Activated CD4-positive, alpha-beta T cell treated with anti-CD3 and anti-CD28 coated beads, Interleukin-2, amount 50 U/mL, for 16 hours (primary cell): ENCODE measurements at regions not wholly inside any gene's neighbourhood (a gene's known extent, or its start where the extent isn't known, plus 50 kb on each side); places are given as distances from the start of the nearest gene placed in this dataset.
A peak's percentile ranks its signal among the peaks of the same experiment; 100 is the strongest.
"Not testable (repeated sequence)": the region's sequence is repeated elsewhere in the genome, so short reads cannot be mapped to it uniquely, and the experiment has no call there.

Source experiments
- DNase-seq: peaks from one replicate; pipeline ENCODE4 v3.0.0-alpha.2; 2020

DNA sequence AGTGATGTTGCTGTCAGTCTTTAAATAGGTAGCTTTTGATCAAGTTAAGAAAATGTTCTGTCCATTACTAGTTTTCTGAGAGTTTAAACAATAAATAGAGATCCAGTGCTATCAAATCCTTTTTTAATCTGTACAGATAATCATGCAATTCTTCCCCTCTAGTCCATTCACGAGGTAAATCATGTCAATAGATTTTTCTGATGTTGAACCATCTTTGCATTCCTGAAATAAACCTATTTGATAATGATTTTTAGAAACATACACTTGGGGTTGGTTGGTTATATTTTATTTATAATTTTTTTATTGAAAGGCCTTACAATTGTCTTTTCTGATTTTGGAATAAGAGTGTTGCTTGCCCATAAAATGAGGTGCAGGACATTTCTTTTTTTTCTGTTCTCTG lies 95.0 kb downstream of the FAM53A start:
- no peak for DNase-seq

DNA sequence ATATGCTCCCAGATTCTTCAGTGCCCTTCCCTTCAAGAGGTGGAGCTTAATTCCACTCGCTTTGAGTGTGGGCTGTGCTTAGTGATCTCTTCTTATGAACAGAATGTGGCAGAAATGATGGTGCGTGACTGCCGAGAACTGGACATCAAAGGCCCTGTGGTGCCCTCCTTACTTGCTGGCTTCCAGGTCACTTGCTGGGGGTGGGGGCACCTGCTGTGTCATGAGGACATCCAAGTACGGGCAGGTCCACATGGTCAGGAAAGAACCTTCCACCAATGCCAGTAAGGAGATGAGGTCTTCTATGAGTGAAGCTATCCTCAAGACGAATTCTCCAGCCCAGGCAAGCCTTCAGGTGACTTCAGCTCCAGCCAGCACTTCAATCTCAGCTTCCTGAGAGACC lies 95.8 kb downstream of the FAM53A start:
- no peak for DNase-seq

DNA sequence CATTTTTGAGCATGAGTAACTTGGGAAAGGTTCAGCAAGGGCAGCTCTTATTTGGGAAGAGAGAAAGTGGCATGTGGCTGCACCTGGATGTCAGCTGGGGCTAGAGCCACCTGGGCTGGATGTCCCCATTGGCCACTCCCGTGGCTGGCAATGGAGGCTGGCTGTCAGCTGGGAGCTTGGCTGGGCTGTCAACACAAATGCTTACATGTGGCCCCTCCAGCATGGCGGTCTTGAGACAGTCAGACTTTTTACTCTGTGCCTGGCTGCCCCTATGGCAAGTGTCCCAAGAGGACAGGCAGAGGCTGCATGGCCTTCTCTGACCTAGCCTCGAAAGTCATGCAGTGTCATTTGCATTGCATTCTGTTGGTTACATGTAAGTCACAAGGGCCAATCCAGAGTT lies 99.6 kb downstream of the FAM53A start:
- DNase-seq, result no peak

DNA sequence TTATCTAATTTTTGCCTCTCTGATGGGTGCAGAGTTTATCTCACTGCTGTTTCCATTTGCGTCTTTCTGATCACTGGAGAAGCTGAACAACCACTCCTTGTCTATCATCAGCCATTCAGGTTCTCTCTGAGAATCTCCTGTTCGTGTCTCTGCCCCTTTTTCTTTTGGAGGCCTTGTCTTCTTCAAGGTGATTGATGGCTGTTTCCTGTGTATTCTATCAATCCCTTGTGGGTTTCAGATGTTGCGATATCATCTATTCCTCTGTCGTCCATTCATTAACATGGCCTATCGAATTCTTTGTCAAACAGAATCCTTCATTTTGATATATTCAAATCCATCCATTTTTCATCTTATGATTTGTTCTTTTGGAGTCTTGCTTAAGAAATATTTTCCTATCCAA lies 100.3 kb downstream of the FAM53A start:
- DNase-seq, result no peak

DNA sequence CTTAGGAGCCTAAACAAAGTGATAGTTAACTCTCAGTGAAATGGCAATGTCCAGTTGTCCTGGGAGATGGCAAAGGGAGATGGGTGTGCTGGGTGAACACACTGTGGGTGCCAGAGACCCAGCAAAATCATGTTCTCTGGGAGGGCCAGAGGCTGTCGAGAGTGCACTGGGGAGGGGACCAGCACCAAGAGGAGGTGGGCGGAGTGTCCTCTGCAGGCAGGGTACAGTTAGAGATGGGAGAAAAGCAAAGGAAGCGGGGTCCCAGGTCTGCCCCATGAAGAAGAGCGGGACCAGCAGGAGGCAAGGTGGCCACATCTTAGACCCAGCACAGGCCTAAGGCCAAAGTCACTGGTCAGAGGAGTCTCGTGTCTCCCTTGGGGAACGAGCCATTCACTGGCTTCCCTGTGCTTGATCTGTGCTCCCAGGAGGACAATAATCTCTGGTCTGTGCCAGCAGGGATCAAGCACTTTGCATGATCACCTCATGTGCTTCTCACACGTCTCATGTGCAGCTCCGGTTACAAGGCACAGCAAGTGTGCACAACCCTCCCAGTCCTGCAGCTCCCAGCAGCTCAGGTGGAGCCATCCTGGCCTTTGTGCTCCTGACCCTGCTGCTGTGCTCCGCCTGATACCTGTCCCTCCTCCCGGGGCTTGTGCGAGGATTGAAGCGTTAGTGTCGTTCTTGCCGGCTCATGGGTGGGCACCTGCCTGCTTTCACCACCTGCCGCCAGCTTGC lies 100.9 kb downstream of the FAM53A start:
- no peak for DNase-seq

DNA sequence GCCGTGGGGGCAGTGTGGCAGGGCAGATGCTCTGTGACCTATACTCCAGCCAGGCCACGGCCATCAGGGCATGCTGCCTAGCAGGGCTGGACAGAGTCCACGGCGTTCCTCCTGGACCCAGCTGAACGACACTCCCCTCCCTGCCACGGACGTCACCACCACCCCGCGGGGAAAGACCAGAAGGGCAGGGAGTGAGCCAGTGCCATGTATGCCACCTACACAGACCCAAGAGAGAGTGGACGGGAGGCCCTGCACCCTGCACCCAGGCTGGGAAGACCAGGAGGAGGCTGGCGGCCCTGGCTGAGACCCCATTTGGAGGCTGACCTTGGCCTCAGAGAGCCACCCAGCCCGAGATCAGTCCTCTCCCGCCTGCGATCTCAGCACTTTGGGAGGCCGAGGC lies 101.9 kb downstream of the FAM53A start:
- no peak for DNase-seq

DNA sequence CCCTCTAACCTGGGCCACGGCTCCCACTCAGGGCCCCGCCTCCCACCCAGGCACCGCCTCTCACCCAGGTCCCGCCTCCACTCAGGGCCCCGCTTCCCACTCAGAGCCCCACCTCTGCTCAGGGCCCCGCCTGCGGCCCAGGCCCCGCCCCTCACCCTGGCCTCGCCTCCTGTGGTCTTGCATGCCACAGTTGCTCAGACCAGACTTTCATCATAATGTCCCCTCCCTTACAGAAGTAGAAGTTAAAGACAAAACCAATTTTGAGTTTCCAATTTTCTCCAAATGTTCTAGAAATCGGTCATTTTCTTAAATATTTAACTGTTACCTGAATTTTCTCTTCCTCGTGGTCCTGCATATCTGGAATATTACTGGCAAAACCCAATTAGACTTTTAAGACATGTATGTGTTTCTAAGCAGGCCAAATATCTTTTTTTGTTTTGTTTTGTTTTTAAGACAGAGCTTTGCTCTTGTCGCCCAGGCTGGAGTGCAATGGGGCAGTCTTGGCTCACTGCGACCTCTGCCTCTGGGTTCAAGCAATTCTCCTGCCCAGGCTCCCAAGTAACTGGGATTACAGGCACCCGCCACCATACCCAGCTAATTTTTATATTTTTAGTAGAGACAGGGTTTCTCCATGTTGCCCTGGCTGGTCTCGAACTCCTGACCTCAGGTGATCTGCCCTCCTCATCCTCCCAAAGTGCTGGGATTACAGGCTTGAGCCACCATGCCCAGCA lies 102.8 kb downstream of the FAM53A start:
- peak; percentile 87 for DNase-seq

DNA sequence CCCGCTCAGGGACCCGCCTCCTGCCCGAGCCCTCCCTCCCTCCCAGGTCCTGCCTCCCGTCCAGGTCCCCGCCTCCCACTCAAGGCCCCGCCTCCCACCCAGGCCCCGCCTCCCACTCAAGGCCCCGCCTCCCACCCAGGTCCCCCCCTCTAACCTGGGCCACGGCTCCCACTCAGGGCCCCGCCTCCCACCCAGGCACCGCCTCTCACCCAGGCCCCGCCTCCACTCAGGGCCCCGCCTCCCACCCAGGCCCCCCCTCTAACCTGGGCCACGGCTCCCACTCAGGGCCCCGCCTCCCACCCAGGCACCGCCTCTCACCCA lies 103.5 kb downstream of the FAM53A start:
- not testable (repeated sequence) for DNase-seq

DNA sequence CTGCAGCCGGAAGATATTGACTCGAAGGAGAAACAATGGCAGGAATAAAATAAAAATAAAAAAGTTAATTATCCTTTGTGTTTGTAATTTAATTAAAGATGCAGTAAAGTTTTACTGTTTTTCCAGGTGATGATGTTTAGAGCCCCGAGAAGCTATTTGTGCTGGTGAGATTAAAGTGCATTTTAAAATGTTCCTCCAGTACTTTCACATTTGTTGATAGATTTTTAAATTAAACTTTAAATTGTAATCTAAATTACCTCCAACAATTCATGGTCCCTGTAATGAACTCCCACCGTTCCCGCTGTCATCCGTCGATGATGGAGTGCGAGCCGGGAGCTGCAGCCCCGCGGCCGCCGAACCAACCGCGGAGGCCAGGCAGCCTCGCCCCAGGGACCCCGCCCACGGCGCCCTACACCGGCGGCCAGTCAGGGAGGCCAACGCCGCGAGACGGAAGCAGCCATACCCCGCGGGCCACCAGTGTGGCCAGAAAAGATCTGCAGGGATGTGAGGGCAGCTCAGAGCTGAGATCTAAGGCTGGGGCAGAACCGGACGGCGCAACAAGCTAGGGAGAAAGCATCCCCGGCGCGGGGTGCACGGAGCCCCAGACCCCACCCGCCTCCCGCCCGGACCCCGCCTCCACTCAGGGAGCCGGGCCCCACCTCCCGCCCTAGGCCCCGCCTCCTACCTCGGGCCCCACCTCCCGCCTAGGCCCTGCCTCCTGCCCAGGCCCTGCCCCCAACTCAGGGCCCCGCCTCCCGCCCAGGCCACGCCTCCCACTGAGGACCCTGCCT lies 104.0 kb downstream of the FAM53A start:
- peak; percentile 92 for DNase-seq

DNA sequence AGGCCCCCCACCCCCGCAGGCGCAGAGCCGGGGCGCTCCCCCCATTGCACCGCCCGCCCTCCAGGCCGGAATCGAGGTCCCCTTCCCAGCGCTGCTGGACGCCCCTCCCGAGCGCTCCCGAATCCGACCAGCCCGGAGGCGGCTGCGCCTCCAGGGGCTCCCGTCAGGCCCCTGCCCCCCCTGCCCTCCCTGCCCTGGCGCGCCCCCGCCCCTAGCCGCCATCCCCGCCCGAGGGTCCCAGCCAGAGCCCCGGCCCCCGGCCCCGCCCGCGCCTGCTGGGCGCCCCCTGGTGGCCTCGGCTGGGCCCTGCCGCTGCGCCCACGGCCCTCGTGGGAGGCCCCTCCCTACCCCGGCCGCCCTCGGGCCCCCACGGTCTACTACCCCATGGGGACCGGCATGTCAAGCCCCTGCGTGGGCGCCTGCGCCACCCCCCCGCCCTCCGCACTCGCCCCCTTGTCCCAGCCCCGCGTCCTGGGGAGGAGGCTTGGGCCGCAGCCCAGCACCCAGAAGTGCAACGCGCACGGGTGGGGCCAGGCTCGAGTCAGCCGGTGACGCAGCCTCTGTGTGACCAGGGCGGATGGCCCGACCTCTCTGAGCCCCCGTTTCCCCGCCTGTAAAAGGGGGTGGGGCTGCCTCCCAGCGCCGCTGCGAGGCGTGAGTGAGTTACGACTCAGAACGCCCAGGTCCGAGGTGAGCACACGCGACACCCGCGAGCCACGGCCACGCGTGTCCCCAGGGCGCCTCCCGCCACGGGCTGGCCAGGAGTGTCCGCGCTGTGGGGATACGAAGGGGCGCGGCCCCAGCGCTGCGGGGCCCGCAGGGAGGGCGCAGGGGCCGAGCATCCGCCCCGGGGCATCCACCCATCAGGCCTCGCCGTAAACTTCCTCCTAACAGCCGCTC lies 104.9 kb downstream of the FAM53A start:
- peak; percentile 65 for DNase-seq

DNA sequence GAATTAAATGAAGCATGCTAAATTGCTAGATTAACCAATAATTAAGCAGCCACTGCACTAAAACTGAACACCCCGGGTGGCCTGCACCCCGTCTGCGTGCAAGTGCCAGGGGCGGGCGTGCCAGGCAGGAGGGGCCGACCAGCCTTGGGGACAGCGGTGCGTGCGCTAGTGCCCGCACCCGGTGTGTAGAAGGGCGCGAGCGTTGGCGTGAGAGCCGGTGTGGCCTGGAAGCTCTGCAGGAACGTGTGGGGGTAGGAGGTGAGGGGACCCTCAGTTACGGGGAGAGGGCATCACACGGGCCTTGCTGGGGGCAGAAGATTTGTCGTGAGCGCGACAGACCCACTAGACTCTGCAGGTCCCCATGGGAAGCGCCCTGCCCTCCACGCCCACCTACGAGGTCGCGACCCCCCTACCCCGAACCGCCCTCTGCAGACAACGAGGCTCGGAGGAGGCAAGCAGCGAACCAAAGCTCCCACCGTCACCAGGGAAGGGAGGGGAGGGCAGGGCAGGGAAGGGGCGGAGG lies 105.8 kb downstream of the FAM53A start:
- DNase-seq, result no peak

DNA sequence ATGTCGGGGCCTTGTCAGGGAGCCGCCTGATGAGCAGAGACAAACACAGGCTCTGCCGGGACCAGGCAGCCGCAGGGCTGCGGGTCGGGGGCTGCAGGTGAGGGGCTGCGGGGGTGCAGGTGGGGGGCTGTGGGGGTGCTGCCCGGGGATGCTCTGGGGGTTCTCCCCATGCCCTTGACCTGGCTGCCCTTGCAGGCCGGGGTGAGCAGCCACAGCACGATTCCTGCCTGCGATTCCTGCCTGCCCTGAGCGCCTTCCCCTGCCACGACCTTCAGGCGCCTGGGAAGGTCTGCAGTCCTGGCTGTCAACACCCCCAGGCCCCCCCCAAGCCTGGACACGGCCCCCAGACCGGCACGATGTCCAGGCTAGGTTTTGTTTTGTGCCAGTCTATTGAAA lies 106.3 kb downstream of the FAM53A start:
- no peak for DNase-seq

DNA sequence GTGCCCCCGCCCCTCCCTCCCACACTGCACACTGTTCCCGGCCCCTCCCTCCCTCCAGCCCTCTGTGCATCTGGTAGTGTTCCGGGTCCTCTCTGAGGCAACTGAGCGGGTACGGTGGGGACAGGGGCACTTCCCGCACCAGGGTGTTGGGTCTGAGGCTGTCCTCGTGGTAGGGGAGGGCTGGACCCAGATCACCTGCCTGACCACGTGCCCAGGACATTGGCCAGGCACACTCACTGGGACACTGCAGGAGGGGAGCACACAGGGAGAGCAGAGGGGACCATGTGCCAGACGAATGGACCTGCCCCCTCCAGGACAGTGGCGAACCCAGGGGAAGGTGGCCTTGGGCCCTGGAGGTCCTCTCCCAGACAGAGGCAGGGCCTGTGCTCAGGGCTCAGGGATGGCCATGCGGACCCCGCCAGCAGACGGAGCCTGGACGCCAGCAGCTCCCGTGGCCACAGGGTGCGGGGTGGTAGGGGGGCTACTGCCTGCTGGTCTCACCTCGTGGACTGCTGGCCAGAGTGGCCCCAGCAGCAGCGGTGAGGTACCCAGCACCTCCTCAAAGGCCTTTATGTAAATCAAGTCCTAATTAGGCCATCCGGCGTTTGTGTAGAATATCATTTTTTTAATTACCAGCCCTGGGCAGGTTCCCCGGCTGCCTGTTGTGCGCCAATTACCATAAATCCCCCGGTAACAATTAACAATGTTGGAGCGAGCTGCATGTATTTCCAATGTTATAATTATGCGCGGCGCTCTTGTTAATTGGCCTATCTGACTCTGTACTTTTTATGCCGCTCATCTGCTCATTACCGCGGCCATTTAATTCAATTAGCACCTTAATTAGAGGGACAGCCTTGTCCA lies 106.9 kb downstream of the FAM53A start:
- no peak for DNase-seq

DNA sequence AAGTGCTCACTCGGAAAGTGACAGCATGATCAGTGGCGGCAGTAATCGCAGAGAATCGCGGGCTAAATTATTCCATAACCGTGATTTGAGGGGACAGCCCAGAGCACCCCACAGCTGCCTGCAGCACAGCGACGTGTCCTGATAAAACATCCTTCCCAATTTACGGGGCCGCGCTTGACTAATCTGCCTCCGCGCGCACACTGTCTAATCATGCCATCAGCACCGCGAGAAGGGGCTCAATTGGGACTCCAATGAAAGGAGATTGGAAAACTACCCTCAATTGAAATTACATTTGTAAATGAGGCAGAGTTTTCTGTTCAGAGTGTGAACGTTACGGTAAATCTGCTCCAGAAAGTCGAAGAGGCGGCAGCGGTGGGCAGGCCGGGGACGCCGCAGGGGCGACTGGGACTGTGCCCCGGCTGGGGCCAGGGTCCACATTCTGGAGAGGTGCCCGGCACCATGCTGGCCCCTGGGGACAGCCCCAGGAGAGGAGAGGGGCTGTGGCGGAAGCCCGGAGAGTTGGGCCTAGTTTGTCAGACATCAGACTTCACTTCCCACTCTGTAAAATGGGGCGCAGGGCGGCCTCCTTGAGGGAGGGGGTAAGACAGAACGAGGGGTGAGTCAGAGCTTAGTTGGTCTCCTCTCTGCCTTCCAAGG lies 107.7 kb downstream of the FAM53A start:
- DNase-seq, result no peak

DNA sequence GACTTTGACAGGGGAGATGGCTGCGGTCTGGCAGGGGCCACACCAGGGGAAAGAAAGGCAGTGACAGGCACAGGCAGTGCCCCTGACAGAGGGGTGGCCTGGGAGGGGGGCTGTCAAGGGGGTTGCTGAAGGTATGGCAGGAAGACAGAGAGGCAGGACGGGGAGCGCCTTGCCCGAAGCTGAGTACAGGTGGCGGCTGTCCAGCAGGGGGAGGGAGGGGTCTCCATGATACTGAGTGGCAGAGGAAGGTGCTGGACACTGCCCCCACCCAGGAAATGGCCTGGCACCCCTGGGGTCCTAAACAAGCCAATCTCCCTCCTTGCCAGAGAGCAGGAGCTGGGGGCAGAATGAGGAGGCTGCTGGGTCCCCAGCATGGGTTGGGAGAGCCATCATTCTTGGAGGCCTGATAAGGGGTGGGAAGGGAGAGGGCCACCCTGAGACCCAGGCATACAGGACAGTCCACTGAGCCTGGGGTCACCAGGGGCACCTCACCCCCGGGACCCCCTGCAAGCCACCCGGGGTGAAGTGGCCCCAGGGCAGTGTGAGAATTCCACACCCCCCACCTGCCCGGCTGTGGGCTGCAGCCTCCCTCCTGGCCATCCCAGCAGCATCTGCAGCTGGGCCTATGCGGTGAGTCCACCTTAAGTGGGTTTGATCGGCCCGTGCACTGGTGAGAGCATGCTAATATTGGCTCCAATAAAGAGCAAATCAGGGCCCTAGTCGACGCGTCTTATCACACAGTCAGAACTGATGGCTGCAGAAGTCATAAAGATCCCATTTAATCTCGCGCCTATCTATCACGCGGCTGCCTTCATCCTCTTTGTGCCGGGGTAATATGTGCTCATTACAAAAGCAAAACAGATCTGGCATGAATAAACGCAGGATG lies 108.5 kb downstream of the FAM53A start:
- DNase-seq, result no peak

DNA sequence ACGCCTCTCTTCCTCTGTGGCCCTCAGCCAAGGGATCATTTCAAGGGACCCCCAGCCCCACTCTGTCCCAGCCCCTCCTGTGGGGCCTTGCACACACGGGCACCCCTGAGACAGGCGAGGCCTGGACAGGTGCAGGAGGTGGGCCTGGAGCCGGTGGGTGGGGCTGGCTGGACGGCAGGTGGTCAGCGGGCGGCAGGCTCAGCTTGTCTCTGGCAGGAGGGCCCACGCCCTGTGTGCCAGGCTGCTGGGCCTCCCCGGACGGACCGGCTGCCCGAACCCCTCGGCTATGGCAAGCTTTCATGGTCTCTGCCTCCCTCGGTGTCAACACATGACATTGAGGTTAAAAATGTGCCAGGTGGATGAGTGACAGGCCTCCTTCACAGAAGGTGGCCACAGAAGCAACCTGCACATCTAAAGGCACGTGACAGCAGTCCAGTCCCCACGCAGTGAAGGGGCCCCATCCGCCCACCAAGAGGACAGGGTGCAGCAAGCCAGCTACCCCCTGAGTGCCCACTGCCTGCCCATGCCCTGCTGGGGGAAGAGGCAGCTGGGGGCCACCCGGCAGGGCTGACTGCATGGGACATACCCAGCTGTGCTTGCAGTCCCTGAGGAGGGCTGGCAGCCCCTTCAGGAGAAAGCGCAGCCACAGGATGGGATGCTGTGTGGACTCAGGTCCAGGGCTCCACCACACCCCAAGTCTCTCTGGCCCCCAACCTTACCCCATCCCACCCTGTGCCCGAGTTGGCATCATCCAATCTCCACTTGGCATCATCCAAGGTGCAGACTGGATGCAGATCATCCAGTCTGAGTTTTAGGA lies 109.3 kb downstream of the FAM53A start:
- no peak for DNase-seq

DNA sequence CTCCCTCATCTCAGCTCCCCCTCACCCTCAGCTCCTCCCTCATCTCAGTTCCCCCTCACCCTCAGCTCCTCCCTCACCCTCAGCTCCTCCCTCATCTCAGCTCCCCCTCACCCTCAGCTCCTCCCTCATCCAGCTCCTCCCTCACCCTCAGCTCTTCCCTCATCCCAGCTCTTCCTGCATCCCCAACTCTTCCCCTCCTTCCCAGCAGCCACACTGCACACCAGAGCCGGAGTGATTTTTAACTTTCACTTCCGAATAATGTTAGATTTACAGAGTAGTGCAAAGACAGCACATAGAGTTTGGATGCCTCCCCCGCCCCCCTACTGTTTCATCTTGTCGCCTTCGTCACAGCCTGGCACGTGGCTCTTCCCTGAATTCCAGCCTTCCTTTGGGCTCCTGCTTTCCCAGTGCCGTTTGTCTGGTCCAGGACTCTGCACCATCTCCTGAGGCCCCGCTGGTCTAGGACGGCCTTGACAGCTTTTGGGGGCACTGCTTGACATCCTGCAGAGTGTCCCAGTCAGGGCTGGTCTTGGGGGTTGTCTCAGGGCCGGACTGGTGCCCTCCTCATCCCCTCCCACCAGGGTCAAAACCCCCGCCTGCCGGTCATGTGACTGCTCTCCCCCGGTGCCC lies 110.2 kb downstream of the FAM53A start:
- no peak for DNase-seq

DNA sequence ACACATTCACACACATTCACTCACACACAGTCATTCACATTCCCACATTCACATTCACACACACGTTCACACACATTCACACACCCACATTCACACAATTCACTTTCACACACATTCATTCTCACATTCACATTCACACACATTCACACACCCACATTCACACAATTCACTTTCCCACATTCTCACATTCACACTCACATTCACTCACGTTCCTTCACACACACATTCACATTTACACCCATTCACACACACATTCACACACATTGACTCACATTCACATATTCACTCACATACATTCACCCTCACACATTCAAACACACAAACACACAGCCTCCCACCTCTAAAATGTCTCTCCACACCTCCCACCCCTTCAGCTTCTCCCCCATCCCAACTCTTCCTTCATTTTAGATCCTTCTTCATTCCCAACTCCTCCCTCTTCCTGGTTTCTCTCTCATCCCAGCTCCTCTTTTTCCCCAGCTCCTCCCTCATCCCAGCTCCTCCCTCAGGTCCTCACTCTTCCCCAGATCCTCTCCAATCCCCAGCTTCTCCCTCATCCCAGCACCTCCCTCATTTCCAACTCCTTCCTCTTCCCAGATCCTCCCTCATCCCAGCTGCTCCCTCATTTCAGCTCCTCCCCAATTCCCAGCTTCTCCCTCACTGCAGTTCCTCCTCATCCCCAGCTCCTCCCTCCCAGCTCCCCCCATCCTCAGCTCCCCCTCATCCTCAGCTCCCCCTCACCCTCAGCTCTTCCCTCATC lies 111.0 kb downstream of the FAM53A start:
- no peak for DNase-seq
